GM23338 (cell line): ENCODE measurements at regions not wholly inside any gene's neighbourhood (a gene's known extent, or its start where the extent isn't known, plus 50 kb on each side); places are given as distances from the start of the nearest gene placed in this dataset.

Source experiments
- ATAC-seq: fragments of 200-7000 bp; cut with Tn5 transposase; 3 replicates; pipeline ENCODE4 v1.9.1; 2020
- DNase-seq: peaks from one replicate; pipeline ENCODE4 v3.0.0-alpha.2; 2015; ENCODE audit warnings: low spot score
- H2AFZ ChIP-seq: fragments of 200-600 bp; sonication (generic); 2 replicates; pipeline ENCODE4 v1.8.0; 2016; ENCODE audit warnings: antibody characterized with exemption, mild to moderate bottlenecking, moderate library complexity
- H3F3A ChIP-seq: fragments of 200-600 bp; sonication (generic); replicated peaks from 2 replicates; pipeline ENCODE4 v1.8.0; 2017; ENCODE audit warnings: antibody characterized with exemption, mixed run types, low read depth
- H3K27ac ChIP-seq: fragments of 200-600 bp; sonication (generic); 2 replicates; pipeline ENCODE4 v1.6.1; 2016; ENCODE audit warnings: low read depth
- H3K27me3 ChIP-seq: fragments of 200-600 bp; sonication (generic); 2 replicates; pipeline ENCODE4 v1.8.0; 2016; ENCODE audit warnings: mild to moderate bottlenecking, mixed run types, moderate library complexity; ENCODE audit not compliant: insufficient read depth
- H3K36me3 ChIP-seq: fragments of 200-600 bp; sonication (generic); 2 replicates; pipeline ENCODE4 v1.8.0; 2016; ENCODE audit warnings: mild to moderate bottlenecking; ENCODE audit not compliant: insufficient read depth
- H3K4me1 ChIP-seq: fragments of 200-600 bp; sonication (generic); 2 replicates; pipeline ENCODE4 v1.8.0; 2016; ENCODE audit warnings: mild to moderate bottlenecking, moderate library complexity; ENCODE audit not compliant: insufficient read depth
- H3K4me2 ChIP-seq: fragments of 200-600 bp; sonication (generic); 2 replicates; pipeline ENCODE4 v1.7.1; 2017; ENCODE audit warnings: mixed run types
- H3K4me3 ChIP-seq: fragments of 200-600 bp; sonication (generic); 2 replicates; pipeline ENCODE4 v1.6.1; 2016; ENCODE audit warnings: mixed run types
- H3K79me2 ChIP-seq: fragments of 200-600 bp; sonication (generic); replicated peaks from 2 replicates; pipeline ENCODE4 v1.8.0; 2017; ENCODE audit warnings: mild to moderate bottlenecking; ENCODE audit not compliant: insufficient read depth
- H3K9me2 ChIP-seq: fragments of 200-600 bp; sonication (generic); 2 replicates; pipeline ENCODE4 v1.8.0; 2017; ENCODE audit not compliant: insufficient read depth
- H4K20me1 ChIP-seq: fragments of 200-600 bp; sonication (generic); replicated peaks from 2 replicates; pipeline ENCODE4 v1.8.0; 2017; ENCODE audit warnings: mild to moderate bottlenecking; ENCODE audit not compliant: insufficient read depth
- H3K27ac Mint-ChIP-seq: 2 replicates; pipeline ENCODE4 v1.8.0; 2020; ENCODE audit warnings: inconsistent platforms, mild to moderate bottlenecking, moderate library complexity, mixed read lengths
- H3K27me3 Mint-ChIP-seq: 3 replicates; pipeline ENCODE4 v1.8.0; 2022; ENCODE audit warnings: low read depth, mild to moderate bottlenecking, moderate library complexity, mixed read lengths, inconsistent platforms; ENCODE audit not compliant: insufficient read depth, poor library complexity
- H3K36me3 Mint-ChIP-seq: 3 replicates; pipeline ENCODE4 v1.8.0; 2021; ENCODE audit warnings: low read depth, mild to moderate bottlenecking, inconsistent platforms, moderate library complexity, mixed read lengths
- H3K4me1 Mint-ChIP-seq: 3 replicates; pipeline ENCODE4 v1.8.0; 2020; ENCODE audit warnings: mild to moderate bottlenecking, inconsistent platforms, mixed read lengths
- H3K4me3 Mint-ChIP-seq: 3 replicates; pipeline ENCODE4 v1.8.0; 2021; ENCODE audit warnings: moderate library complexity, mild to moderate bottlenecking, inconsistent platforms, mixed read lengths
- H3K9me3 Mint-ChIP-seq: 3 replicates; pipeline ENCODE4 v1.8.0; 2020; ENCODE audit warnings: moderate library complexity, mild to moderate bottlenecking, inconsistent platforms, mixed read lengths
- POLR2AphosphoS5 ChIP-seq: IDR thresholded peaks from 2 replicates; pipeline ENCODE4 v1.6.1; 2016; ENCODE audit warnings: antibody characterized with exemption, low read depth
- TF ChIP-seq, protein P1 (sequence below): fragments of 250-450 bp; sonication (Bioruptor Pico); IDR thresholded peaks from 2 replicates; pipeline ENCODE4 v1.5.0; 2020; ENCODE audit warnings: mild to moderate bottlenecking, moderate library complexity
- TF ChIP-seq, protein P2 (sequence below): IDR thresholded peaks from one replicate; pipeline ENCODE4 v1.6.1; 2018; ENCODE audit warnings: antibody characterized with exemption; ENCODE audit not compliant: unreplicated experiment

GRCh38 chr7:39883812-39884390 is 66.2 kb upstream of the CDK13 start (continued):
- TF ChIP-seq, protein P1, sequence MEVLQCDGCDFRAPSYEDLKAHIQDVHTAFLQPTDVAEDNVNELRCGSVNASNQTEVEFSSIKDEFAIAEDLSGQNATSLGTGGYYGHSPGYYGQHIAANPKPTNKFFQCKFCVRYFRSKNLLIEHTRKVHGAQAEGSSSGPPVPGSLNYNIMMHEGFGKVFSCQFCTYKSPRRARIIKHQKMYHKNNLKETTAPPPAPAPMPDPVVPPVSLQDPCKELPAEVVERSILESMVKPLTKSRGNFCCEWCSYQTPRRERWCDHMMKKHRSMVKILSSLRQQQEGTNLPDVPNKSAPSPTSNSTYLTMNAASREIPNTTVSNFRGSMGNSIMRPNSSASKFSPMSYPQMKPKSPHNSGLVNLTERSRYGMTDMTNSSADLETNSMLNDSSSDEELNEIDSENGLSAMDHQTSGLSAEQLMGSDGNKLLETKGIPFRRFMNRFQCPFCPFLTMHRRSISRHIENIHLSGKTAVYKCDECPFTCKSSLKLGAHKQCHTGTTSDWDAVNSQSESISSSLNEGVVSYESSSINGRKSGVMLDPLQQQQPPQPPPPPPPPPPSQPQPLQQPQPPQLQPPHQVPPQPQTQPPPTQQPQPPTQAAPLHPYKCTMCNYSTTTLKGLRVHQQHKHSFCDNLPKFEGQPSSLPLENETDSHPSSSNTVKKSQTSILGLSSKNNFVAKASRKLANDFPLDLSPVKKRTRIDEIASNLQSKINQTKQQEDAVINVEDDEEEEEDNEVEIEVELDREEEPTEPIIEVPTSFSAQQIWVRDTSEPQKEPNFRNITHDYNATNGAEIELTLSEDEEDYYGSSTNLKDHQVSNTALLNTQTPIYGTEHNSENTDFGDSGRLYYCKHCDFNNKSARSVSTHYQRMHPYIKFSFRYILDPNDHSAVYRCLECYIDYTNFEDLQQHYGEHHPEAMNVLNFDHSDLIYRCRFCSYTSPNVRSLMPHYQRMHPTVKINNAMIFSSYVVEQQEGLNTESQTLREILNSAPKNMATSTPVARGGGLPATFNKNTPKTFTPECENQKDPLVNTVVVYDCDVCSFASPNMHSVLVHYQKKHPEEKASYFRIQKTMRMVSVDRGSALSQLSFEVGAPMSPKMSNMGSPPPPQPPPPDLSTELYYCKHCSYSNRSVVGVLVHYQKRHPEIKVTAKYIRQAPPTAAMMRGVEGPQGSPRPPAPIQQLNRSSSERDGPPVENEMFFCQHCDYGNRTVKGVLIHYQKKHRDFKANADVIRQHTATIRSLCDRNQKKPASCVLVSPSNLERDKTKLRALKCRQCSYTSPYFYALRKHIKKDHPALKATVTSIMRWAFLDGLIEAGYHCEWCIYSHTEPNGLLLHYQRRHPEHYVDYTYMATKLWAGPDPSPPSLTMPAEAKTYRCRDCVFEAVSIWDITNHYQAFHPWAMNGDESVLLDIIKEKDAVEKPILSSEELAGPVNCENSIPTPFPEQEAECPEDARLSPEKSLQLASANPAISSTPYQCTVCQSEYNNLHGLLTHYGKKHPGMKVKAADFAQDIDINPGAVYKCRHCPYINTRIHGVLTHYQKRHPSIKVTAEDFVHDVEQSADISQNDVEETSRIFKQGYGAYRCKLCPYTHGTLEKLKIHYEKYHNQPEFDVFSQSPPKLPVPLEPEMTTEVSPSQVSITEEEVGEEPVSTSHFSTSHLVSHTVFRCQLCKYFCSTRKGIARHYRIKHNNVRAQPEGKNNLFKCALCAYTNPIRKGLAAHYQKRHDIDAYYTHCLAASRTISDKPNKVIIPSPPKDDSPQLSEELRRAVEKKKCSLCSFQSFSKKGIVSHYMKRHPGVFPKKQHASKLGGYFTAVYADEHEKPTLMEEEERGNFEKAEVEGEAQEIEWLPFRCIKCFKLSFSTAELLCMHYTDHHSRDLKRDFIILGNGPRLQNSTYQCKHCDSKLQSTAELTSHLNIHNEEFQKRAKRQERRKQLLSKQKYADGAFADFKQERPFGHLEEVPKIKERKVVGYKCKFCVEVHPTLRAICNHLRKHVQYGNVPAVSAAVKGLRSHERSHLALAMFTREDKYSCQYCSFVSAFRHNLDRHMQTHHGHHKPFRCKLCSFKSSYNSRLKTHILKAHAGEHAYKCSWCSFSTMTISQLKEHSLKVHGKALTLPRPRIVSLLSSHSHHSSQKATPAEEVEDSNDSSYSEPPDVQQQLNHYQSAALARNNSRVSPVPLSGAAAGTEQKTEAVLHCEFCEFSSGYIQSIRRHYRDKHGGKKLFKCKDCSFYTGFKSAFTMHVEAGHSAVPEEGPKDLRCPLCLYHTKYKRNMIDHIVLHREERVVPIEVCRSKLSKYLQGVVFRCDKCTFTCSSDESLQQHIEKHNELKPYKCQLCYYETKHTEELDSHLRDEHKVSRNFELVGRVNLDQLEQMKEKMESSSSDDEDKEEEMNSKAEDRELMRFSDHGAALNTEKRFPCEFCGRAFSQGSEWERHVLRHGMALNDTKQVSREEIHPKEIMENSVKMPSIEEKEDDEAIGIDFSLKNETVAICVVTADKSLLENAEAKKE (CRISPR knock-in tag) = no peak
- no peak for TF ChIP-seq POLR2AphosphoS5
- TF ChIP-seq, protein P2, sequence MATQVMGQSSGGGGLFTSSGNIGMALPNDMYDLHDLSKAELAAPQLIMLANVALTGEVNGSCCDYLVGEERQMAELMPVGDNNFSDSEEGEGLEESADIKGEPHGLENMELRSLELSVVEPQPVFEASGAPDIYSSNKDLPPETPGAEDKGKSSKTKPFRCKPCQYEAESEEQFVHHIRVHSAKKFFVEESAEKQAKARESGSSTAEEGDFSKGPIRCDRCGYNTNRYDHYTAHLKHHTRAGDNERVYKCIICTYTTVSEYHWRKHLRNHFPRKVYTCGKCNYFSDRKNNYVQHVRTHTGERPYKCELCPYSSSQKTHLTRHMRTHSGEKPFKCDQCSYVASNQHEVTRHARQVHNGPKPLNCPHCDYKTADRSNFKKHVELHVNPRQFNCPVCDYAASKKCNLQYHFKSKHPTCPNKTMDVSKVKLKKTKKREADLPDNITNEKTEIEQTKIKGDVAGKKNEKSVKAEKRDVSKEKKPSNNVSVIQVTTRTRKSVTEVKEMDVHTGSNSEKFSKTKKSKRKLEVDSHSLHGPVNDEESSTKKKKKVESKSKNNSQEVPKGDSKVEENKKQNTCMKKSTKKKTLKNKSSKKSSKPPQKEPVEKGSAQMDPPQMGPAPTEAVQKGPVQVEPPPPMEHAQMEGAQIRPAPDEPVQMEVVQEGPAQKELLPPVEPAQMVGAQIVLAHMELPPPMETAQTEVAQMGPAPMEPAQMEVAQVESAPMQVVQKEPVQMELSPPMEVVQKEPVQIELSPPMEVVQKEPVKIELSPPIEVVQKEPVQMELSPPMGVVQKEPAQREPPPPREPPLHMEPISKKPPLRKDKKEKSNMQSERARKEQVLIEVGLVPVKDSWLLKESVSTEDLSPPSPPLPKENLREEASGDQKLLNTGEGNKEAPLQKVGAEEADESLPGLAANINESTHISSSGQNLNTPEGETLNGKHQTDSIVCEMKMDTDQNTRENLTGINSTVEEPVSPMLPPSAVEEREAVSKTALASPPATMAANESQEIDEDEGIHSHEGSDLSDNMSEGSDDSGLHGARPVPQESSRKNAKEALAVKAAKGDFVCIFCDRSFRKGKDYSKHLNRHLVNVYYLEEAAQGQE = no peak

DNA sequence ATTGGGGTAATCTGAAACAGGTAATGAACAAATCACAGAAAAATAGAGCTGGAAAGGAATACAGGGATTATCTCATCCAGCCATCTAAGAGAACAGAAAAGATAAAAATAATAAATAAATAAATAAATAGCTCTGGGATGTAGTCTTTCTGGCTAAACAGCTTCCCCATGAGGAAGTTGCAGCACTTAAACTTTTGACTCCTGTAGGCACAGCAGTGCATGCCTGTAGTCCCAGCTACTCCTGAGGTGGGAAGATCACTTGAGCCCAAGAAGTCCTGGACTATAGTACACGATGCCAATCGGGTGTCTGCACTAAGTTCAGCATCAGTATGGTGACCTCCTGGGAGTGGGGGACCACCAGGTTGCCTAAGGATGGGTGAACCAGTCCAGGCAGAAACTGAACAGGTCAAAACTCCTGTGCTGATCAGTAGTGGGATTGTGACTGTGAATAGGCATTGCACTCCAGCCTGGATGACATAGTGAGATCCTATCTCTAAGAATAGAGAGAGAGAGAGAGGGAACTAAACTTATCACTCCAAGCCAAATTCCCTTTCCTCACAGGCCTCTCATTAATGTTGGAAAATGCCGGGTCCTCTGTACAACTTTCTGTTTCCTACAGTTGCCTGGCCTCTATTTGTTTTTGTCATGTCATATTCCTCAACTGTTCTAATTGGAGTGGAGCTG is 61.7 kb upstream of the CDK13 start:
- Histone ChIP-seq H3K27me3 (no peaks in the 10 kb centered on the region), H3F3A (no peaks in the 10 kb centered on the region), H4K20me1 (no peaks in the 10 kb centered on the region), H3K79me2 (no peaks in the 10 kb centered on the region), H3K36me3 (no peaks in the 10 kb centered on the region), H3K27ac (no peak overlapping the region), H3K4me1 (no peaks in the 10 kb centered on the region; the same call in 1 of the 2 replicates), H3K4me2 (no peak overlapping the region), H3K9me2 (no peaks in the 10 kb centered on the region), H3K4me3 (no peak overlapping the region), H2AFZ (no peak overlapping the region)
- Mint-ChIP-seq H3K9me3 (peaks cover 3% of the 10 kb centered on the region; the same call in 1 of the 3 replicates), H3K36me3 (no peaks in the 10 kb centered on the region), H3K4me1 (peaks cover 3% of the 10 kb centered on the region; the same call in 1 of the 3 replicates), H3K27ac (no peak overlapping the region), H3K27me3 (no peaks in the 10 kb centered on the region), H3K4me3 (no peak overlapping the region)
- DNase-seq (no peak), ATAC-seq (no peak)
- TF ChIP-seq, protein P1 (CRISPR knock-in tag) = no peak
